HL-60/S4 (cell line): ENCODE measurements at regions not wholly inside any gene's neighbourhood (a gene's known extent, or its start where the extent isn't known, plus 50 kb on each side); places are given as distances from the start of the nearest gene placed in this dataset.

Source experiments
- in situ Hi-C: fragments of 300-500 bp; cut with MboI; formaldehyde crosslinking; loops from 2 replicates; pipeline ENCODE4 v1.14.3; 2022; ENCODE audit warnings: low sequenced_read_pairs

- in situ Hi-C loops: no loop called here
These were observed 1603.0 kb upstream of the TENM3 start for GRCh38 chr4:180640193-180640592.

GRCh38 chr4:180641495-180641894 lies 1601.7 kb upstream of the TENM3 start:
- in situ Hi-C loops: no loop called here

- in situ Hi-C loops: no loop called here
These were observed 1600.5 kb upstream of the TENM3 start for GRCh38 chr4:180642732-180643131.

- in situ Hi-C loops: no loop called here
These were observed 1592.9 kb upstream of the TENM3 start for GRCh38 chr4:180650273-180650672.

DNA sequence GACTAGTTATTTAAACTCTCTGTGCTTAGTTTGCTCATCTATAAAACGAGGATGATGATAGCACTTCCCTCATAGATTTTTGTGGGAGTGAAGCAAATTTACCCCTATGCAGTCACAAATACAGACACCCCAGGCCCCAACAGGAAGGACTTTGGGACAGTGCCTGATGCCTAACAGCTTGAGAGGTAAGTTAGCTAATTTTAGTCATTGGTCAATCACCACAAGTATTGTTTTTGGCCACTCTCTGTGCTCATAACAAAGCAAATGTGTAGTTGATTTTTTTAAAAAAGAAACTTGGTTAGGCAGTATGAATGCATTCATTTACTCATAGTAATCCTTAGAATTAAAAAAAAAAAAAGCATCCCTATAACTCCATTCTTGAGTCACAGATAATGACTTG lies 1590.7 kb upstream of the TENM3 start:
- in situ Hi-C loops: no loop called here

DNA sequence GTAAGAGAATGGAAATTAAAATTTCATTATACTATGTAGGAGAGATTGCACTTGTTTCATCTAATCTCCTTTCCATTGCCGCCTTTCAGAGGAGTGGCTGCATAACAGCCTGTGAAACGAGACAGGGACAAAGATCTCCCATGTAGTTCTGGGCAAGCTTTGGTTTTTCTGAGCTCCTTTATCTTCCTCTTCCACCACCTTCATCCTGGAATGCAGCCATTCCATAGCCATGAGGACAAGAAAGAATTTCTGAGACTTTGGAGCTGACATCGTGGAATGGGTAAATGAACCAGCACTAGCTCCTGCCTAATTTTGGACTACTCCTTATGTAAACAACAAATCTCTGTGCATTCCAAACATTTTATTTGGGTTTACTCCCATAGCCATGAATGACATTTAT lies 1587.3 kb upstream of the TENM3 start:
- in situ Hi-C loops: no loop called here

DNA sequence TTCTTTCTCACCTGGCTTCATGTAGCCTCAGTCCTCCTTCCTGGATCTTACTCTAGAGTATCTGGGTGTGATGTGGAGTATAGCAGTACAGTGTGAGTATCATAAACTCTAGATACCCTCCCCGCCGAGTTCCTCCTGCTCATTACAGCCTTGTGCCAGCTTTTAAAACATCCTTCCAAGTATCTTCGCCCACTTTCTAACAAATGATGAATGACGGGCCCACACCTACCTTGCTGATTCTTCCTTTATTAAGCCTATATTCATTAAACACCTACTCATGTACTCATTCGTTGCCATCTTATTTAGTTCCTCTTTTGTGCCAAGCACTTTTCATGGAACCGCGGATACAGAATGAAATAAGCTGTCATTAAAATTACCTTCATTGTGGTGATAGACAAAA lies 1585.3 kb upstream of the TENM3 start:
- in situ Hi-C loops: no loop called here

GRCh38 chr4:180664766-180665368 lies 1578.3 kb upstream of the TENM3 start:
- in situ Hi-C loops: no loop called here

GRCh38 chr4:180665481-180665880 lies 1577.7 kb upstream of the TENM3 start:
- in situ Hi-C loops: no loop called here

GRCh38 chr4:180665994-180666824 lies 1577.0 kb upstream of the TENM3 start:
- in situ Hi-C loops: no loop called here

DNA sequence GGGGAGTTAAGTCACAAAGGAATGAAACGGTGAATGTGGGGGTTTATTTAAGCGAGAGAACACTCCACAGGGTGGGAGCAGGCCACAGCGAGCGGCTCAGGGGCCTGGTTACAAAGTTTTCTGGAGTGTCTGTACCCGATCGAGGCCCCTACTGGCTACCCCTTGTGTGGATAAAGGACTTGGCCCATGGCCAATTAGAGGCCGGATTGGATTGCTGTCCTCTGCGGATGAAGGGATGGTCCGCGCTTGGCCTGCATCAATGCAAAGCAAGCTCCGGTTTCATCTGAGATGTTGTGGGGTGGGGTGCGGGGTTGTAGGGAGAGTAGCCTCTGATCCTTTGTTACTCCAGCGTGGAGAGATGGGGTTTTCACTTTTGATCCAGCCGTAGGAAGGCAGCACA lies 1574.5 kb upstream of the TENM3 start:
- in situ Hi-C loops: no loop called here

- in situ Hi-C loops: no loop called here
These were observed 1573.5 kb upstream of the TENM3 start for GRCh38 chr4:180669680-180670079.

GRCh38 chr4:180674619-180675358 lies 1568.4 kb upstream of the TENM3 start:
- in situ Hi-C loops: no loop called here

GRCh38 chr4:180675359-180675650 lies 1567.9 kb upstream of the TENM3 start:
- in situ Hi-C loops: no loop called here

GRCh38 chr4:180680305-180680704 lies 1562.9 kb upstream of the TENM3 start:
- in situ Hi-C loops: no loop called here

DNA sequence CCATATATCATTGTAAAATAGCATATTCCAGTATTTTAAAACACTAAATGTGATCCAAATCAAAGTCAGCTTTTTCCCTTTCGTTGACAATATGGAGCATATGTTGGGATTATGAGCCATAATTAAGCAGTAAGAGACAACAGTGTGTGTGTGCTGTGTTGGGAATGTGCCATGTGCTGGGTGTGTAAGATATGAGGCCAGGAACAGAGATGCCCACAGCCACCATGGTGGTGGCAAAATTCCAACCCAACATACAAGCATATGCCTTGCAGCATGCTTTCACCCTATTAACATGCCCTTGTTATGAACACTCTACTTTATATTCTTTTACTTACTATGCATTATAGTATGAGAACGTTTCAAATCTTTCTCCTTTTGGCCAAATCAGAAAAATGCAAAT lies 1560.4 kb upstream of the TENM3 start:
- in situ Hi-C loops: no loop called here

DNA sequence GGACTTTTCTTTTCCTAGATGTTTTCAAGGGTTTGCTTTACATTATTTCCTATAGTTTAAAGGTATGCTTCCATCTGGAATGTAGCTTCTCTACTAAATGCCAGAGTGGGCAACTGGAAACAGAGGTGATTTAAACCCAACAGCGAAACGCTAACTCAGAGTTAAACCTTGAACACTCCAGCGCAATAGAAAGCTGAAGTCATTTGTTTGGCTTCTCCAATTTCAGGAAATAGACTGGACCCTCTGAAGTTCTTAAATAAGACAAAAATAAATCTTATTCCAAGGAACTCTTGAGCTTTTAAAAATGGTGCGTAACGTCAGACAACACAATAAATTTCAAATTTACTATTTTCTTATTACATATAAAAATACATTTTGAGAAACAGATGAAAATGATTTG lies 1560.0 kb upstream of the TENM3 start:
- in situ Hi-C loops: no loop called here

DNA sequence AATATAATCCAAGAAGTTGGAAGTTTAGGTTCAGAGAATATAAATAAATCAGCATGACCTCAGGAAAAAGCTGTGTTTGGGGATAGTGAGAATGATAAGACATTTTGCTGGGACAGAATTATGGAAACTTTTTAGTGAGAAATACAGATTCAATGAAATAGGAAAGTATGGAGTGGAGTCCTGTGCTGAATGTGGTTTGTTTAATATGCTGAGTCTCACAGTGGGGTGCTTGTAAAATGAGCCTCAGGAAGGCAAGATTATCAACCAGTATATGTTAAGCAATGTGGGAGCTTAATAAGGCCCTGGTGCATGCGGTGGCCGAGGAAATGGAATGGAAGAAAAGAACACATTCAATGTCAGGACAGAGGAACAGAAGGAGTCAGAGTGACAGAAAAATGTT lies 1554.7 kb upstream of the TENM3 start:
- in situ Hi-C loops: no loop called here

GRCh38 chr4:180694875-180695274 lies 1548.3 kb upstream of the TENM3 start:
- in situ Hi-C loops: no loop called here

DNA sequence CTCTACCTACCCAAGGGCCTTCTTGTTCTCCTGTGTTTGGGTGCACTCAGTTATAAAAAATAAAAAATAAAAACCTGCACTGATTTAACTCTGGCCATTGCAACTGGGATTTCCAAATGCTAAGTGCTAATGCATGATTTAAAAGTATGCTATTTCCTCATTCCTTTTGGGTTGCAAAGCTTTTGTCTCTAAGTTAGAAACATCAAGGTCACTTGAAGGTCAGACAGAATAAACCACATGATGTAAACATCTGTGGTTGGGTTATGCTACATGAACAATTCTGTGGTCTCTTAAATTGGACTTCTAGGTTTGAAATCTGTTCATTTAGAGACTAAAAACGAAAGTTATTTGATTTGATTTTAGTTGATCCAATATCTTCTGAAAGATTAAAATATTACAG lies 1547.4 kb upstream of the TENM3 start:
- in situ Hi-C loops: no loop called here

DNA sequence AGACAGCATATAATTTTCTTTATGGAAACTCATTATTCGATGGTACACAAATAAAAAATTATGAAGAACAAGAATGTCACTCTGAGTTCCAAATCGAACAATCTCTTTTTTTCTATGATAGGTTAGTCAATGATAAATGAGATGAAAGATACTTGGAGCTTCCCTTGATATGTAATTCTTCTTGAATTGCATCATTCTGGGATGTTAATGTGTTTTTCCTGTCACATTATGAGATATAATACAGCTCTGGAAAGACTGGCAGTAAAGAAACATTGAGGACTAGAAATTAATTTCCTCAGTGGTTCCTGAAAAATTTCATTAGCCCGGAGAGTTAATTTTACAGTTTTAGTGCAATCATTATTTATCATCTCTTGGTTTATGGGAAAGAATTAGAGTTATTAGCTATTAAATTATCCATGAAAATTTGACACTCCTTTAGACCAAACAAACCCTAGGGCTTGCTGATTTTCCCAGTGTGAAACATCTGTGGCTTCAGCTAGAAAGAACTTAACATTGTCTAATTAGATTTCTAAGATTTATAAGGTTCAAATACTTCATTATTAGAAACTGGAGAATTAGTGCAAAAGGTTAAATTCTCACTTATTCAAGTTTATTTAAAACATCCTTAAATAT lies 1546.6 kb upstream of the TENM3 start:
- in situ Hi-C loops: no loop called here
